ENCODE measurements at regions not wholly inside any gene's neighbourhood (a gene's known extent, or its start where the extent isn't known, plus 50 kb on each side); places are given as distances from the start of the nearest gene placed in this dataset.
A peak's percentile ranks its signal among the peaks of the same experiment; 100 is the strongest.

DNA sequence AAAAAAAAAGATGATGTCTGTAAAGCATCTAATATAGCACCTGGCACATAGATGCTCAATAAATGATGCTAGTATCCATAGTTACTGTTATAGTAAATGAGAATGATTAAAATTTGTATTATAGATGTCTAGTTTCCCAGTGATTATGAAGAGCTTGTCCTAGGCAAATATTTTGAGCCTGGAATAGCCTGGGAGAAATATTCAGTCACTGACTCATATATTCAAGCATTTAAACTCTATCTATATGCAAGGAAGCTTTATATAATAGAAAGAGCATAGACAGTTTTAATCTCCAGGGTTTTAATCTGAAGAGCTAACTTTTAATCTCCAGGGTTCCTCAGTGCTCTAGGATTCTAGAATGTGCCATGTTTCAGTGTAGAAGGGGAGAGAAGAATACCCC, 91.5 kb upstream of the VASH1 start:
- no peak for DNase-seq

DNA sequence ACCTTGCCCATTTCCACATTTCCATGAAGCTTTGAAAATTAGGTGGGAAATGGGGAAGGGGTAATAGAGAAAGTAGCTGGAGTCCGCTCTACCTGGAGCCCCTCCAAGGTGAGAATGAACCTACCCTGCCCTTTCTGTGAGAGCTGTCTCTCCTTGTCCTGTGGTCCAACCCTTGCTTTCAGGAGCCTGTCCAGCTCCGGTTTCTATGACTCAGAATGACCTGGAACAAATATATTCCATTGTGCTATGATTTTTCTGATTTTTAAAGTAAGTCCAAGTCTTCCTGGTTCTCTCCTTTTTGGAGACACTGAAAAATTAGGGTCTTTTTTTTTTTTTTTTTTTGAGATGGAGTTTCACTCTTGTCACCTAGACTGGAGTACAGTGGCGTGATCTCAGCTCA, 89.1 kb upstream of the VASH1 start:
- DNase-seq: no peak

DNA sequence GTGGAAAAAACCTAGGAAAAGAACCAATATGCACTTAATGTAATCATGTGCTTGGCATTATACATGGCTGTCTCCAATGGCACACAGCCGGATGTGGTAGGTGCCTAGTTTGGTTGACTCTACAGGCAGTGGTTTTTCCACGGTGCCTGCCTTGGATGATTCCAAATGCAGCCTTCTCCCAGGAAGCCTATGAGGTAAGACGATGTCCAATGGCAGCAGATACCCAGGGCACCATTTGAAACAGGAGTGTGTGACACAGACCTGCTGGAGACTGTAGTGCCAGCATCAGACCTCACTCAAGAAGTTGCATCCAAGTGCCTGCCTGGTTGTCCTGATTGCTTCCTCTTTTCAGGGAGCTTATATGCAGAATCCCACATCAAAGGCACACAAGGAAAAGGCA, 88.0 kb upstream of the VASH1 start:
- no peak for DNase-seq

DNA sequence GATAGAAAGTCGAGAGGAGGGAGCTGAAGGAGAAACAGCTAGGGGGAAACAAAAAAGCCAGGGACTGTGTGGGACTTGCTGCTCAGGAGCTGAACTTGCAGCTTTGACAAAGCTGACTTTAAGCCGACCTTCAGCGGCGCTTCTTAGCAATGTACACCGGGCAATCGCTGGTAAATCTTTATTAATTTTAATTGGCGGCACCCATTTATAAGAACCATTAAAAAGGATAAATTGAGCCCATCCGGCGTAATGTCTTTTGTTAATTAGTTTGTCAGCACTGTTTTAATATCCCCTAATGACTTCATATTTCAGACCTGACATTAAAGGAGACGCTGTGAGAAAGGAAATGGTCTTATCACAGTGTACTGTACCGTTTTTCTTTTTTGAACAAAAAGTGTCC, 86.2 kb upstream of the VASH1 start:
- no peak for DNase-seq

DNA sequence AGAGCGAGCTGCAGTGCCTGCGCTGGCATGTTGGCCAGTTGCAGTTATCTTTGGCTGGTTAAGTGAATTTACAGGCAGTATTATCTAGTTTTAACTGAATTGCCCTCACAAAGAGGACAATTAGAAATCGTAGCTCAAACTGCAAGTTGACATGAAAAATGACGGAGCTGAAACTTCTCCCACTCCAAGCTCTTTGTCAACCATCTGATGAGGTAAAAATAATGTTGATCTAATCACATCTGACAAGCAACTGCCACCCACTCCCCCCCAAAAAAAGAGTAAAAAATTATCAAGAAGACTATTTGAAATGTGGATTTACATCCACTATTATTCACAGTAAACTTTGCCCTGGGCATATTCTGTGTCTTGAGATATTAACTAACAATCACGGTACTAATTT, 84.7 kb upstream of the VASH1 start:
- DNase-seq: no peak

DNA sequence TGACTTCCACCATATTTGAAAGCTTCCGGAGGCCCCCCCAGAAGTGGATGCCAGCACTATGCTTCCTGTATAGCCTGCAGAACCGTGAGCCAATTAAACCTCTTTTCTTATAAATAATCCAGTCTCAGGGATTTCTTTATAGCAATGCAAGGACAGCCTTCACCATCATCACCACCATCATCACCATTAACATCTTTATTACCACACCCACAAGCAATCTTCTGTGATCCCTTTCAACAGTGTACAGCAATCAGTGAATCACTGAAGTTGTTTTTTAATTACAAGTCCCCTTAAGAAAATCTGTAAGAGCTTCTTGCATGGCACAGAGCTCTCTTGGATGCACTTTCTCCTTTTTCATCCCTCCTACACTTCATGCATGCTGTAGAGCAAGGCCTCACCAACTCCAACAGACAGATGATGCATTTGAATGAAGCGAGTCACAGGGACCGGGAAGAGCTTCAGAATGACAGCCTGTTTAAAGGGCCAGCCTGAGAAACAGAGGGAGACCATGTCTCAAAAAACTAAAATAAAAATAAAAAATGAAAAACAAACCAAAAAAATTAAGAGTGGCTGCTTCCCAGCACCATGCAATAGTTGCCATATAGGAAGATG, 83.6 kb upstream of the VASH1 start:
- no peak for DNase-seq

DNA sequence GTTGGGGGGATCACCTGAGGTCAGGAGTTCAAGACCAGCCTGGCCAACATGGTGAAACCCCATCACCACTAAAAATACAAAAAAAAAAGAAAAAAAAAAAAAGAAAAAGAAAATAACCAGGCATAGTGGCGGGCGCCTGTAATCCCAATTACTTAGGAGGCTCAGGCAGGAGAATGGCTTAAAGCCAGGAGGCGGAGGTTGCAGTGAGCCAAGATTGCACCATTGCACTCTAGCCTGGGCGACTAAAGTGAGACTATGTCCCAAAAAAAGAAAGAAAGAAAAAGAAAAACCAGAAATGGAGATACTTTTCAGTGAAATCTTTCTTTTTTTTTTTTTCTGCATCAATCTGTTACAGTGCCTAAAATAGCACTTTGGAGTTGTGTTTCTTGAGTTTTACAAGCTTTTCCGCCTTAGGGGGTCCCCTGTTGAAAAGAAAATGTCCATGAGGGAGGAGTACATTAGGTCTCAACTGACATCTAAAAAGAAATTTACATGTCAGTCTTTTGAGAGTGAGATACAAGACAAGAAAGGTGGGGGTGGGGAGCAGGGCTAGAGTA, 82.9 kb upstream of the VASH1 start:
- DNase-seq: no peak

DNA sequence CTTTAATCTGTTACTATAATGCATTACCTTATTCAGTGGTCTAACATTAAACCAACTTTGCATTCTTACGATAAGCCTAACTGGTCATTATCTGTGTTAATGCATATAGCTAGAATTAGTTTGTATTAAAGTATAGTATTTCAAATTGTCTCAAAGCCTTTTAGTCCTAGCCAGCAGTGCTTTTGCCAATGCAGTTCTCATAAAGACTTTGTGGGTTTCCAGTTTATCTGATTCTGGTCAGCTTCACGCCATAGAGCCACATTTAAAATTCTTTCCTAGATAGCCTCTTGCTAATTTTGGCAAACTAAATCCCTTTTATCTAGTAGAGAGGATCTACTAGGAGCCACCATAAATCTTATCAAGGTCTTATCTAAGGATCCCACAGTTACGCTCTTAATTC, 78.9 kb upstream of the VASH1 start:
- DNase-seq: no peak

DNA sequence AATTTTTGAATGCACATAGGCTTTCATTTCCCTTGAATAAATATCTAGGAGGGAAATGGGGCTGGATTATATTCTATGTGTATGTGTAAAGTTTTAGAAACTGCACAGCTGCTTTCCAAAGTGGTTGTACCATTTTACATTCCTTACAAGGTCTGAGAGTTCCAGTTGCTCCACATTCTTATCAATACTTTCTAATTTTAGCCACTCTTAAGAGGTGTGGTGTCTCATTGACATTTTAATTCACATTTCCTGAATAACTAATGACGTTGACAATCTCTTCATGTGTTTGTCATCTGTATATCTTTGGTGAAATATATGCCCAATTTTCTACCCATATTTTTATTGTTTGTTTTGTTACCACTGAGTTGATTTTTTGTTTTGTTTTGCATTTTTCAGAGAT, 74.6 kb upstream of the VASH1 start:
- no peak for DNase-seq

DNA sequence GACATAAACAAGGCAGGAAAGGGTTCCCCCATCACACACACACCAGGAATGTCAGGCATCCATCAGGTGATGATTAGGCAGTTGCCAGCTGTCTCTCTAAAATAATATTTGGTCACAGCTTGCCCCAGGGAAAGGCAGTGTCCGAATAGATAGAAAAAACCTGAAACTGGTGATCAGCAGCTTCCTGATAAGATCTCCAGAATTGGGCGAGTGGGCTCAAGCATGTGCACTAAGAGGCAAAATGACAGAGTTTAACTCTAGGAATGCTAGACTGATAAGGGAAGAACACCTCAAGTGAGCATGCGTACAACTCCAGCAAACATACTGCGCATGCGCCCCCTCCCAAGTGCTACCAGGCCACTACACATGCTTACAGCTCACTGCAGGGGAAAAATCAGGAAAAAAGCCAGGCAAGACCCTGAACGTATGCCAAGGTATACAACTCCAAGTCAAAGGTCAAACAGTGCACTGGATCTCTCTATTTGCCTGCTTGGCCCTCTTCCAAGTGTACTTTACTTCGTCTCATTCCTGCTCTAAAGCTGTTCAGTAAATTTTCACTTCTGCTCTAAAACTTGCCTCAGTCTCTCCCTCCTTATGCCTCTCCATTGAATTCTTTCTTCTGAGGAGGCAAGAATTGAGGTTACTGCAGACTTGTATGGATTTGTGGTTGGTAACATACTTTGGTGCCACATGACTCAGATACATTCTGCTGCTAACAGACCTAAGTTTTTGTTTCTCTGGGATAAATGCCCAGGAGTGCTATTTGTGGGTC, 73.5 kb upstream of the VASH1 start:
- DNase-seq: peak in 1 of 3 experiments; percentile 10

DNA sequence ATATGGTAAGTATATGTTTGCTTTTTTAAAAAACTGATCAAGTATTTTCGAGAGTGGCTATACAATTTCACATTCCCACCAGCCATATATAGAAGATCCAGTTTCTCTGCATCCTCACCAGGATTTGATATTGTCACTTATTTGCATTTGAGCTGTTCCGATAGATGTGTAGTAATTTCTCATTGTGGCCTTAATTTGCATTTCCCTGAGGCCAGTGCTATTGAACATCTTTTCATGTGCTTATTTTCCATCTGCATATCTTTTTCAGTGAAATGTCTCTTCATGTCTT, 72.9 kb upstream of the VASH1 start:
- DNase-seq: no peak

DNA sequence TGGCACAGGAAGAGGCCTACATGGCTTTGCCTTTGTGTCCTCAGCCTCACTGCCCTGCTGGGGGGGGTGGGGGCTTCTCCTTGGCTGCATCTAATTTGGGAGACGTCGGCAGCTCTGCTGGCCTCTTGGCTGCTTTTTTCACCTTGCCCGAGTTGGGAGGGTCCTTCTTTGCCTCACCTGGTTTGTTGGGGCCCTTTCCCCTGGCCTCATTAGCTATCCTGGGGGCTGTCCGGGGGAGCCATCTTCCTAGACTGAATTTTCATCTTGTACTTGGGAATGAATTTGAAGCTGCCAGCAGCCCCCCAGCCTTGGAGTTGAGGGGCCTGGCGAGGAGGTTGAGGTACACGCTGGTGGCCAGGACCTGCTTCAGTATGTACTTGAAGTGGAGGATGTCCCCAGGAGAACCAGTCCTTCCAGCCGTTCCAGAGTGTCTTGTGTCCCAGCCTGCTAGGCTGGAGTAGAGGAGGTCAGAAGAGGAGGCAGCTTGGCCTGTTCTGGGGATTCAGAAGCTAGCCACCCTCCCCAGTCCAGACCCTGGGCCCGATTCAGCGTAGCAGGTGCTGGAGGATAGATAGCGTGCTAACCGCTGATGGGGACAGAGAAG, 70.7 kb upstream of the VASH1 start:
- DNase-seq: no peak

DNA sequence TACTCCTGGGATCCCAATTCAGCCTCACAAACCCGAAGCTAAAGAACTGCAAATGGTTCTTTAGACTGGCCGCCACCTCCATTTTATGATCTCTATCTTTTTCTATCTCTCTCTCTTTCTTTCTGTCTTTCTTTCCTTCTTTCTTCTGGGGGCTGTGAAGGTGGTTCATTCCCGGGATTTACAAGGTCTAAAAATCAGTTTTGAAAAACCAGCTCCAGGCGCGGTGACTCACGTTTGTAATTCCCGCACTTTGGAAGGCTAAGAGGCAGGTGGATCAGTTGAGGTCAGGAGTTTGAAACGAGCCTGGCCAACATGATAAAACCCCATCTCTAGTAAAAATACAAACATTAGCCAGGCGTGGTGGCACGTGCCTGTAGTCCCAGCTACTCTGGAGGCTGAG, 67.2 kb upstream of the VASH1 start:
- no peak for DNase-seq

DNA sequence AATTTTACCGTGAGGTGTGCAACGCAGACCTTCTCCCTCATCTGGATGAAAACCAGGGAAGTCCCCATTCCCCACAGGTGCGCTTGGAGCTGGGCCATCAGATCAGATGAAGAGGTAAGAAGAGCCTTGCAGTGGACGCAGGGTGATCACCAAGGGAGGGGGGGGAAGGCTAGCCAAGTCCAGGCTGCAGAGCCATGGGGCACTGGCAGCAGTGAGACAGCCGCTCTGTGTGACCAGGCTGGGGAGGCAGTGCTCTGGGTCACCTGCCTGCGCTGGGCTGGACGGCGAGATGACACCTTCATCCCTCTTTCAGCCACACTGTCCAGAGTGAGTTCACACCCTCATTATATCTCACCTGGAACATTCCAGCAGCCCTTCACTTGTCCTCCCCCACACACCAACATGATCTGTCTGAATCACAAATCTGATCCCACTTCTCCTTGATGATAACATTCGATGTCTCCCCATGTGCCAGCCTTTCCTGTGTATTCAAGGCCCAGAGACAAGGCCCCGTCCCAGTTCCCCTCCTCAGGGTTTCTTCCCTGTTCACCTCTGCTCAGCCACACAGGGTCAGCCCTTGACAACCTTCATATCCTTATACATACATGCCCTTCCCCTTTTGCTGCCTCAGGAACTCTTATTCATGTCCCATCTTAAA, 65.9 kb upstream of the VASH1 start:
- no peak for DNase-seq

DNA sequence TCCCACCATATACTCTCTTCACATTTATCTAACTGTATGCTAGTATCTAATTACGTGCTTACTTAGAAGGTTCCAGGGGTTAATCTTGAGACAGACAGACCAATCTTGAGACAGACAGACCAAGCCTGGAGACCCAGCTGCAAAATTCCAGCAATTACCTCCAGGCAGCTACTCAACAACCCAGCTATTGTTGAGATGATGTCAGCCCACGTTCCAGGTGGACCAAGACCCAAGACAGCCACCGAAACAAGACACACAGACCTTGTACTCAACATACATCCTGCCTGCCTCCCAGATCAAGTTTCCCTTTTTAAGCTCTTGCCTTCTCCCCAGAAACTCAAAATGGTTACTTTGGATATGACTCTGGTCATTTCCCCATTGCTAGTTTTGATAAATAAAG, 64.9 kb upstream of the VASH1 start:
- no peak for DNase-seq

DNA sequence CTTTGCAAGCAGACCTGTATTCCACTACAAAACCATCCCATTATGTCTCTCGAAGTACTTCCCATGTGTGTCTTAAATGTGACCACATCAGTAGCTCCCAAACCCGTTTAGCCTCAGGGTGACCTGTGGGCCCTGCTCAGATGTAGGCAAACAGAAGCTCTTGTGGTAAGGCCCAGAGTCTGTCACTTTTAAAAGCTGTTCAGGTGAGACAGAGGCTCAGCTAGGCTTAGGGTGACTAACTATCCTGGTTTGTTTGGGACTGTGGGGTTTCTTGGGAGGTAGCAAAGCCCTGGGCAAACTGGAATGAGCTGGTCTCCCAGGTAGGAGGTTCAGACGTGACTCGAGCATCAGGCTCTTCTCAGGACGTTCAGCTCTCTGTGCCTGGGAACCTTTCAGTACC, 64.5 kb upstream of the VASH1 start:
- DNase-seq: no peak

DNA sequence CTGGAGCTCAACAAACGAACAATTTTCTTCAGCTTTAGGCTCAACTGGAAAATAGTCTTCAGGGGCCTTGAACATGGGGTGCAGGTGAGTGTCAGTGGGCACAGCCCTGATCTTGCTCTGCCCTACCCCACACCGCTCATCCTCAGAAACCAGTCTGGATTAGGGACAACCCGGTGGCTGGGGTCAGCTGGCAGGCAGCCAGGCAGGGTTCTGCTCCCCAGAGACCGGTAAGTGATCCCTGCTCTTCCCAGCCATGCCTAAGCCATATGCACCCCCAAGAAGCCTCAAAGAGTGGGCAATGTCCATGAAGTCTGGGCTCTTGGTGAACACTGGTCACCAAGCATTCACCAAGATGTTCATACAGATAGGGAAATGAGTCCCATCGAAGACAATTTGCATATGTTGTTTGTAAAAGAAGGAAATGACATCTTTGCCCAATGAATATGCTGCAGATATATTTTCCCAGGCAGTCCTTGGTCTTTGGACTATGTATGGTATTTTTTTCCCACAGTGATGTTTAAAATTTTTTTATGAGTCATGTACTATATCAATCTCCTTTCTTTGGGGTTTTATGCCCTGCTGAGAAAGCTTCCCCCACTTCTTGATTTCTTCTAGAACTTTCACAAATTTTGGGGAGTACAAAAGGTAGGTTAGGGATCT, 63.9 kb upstream of the VASH1 start:
- no peak for DNase-seq

DNA sequence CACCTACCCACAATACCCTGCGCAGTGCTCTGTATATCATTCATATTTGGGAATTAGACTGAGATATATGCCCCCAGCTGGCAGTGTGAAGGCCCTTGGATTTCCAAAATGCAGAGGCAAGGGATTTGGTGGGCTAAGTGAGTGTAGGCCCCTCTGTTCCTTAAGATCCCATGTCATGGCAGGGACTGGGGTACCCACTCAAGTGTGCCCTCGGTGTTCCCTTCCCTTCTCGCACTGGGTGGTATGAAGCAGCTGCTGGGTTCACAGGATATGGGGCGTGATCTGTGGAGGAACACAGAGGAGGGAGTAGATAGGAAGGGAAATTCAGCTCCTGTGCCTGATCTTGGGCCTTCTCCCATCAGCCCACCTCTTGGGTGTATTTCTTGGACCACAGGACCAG, 63.1 kb upstream of the VASH1 start:
- no peak for DNase-seq

DNA sequence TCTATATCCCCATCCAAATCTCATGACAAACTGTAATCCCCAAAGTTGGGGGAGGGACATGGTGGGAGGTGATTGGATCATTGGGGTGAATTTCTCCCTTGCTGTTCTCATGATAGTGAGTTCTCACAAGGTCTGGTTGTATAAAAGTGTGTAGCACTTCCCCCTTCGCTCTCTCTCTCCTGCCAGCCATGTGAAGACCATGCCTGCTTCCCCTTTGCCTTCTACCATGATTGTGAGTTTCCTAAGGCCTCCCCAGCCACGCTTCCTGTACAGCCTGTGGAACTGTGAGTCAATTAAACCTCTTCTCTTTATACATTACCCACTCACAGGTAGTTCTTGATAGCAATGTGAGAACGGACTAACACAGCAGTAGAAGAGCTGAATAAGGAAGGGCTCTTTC, 62.6 kb upstream of the VASH1 start:
- DNase-seq: no peak

DNA sequence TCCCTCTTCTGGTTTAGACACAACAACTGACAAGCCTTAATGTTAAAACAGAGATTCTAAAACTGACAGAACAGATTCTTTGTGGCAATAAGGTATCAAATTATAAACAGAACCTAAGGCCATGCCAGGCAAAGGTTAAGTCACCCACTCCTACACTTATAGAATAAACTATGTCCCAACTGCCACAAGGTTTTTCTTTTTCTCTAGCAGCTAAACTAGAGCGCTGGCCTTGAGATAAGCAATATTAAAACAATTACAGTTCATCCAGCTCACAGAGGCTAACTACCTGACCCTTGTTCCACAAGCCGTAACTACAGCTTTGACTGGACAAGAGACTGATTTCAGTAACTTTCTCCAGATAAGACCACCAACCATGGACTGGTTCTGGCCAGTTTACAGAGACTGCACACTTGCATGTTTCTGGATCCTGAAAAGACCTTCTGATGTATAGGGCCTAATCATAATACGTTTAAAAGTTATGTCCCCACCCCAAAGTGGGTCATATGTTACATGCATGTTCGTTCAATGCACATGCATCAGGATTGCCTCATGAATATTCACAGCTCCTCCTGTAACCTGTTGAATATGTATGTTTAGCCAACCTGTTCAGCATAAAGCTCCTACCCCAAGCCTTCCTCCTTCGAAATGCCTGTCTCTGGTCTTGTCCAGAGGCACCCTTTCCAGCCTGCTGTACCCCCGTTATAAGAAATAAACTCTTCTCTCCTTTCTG, 61.9 kb upstream of the VASH1 start:
- no peak for DNase-seq

DNA sequence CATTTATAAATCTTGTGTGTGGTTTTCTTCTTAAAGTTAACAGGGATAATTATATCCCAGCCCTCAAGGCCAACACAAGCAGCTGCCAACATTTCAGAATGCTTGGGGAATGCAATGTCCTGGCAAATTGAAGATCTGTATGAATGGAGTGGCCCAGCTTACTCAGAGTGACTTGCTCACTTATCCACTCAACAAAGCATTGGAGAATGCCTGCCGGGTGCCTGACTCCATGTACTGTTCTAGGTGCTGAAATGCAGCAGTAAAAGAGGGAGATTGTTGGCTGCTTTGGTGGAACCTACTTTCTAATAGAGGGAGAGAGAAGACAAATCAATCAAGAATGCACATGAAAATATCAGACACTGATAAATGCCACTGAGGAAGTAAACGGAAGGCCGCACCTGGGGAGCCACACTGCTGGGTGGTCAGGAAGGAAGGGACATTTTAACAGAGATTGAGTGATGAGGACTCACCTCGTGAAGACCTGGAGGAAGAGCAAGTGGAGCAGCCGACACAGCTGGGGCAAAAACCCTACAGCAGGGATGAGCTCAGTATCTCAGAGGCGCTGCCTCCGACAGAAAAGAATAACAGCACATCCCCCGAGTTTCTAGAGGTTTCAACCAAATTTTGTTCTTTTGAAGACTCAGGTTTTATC, 61.2 kb upstream of the VASH1 start:
- no peak for DNase-seq

DNA sequence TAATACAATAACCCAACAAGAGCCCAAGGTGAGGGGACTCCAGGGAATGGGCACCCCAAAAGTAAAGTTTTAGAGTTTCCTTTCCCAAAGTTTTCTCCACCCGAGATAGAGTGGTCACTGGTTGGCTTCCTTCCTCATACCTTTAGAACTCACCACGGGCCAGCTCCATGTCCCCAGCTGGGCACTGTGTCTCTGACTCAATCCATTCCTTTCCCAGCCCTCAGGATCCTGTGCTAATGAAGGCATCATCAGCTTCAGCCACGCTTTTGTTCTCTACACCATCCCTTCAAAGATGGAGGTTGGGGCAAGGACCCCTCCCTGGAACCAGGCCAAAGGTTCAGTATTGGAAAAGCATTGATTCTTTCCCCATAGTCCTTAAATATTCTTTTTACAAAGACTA, 59.8 kb upstream of the VASH1 start:
- no peak for DNase-seq
